ENCODE measurements at regions not wholly inside any gene's neighbourhood (a gene's known extent, or its start where the extent isn't known, plus 50 kb on each side); places are given as distances from the start of the nearest gene placed in this dataset.

DNA sequence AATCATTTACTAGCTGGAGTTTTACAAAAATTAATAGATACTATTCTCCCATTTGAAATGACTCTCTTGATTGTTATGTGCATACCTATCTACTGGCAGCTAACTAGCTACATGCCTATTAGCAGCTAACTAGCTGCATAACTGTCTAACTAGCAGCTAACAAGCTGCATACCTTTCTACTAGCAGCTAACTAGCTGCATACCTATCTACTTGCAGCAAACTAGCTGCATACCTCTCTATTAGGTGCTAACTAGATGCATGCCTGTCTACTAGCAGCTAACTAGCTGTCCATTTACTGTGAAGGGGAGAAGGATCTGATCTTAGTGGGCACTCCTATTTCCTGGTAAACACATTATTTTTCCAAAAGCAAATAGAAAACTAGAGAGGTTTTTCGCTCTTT is 439.4 kb upstream of the PFKP start:
- Histone ChIP-seq H4K20me1 (ENCODE audit: insufficient read depth, poor library complexity, severe bottlenecking) (no peaks in the 10 kb centered on the region), H2AFZ (no peak overlapping the region), H3K4me3 (no peak overlapping the region), H3K9me2 (replicated peaks; ENCODE audit: insufficient read depth) (no peaks in the 10 kb centered on the region), H3K27me3 (no peaks in the 10 kb centered on the region), H3K36me3 (replicated peaks; ENCODE audit: insufficient read depth, low read depth) (no peaks in the 10 kb centered on the region), H3K4me1 (ENCODE audit: insufficient read depth) (no peaks in the 10 kb centered on the region), H3K4me2 (no peak overlapping the region), H3K9me3 (ENCODE audit: low read depth) (no peaks in the 10 kb centered on the region), H3K79me2 (no peaks in the 10 kb centered on the region), H3K27ac (no peak overlapping the region)
- no peak for DNase-seq (ENCODE audit: low spot score)
- TF ChIP-seq, protein P1, sequence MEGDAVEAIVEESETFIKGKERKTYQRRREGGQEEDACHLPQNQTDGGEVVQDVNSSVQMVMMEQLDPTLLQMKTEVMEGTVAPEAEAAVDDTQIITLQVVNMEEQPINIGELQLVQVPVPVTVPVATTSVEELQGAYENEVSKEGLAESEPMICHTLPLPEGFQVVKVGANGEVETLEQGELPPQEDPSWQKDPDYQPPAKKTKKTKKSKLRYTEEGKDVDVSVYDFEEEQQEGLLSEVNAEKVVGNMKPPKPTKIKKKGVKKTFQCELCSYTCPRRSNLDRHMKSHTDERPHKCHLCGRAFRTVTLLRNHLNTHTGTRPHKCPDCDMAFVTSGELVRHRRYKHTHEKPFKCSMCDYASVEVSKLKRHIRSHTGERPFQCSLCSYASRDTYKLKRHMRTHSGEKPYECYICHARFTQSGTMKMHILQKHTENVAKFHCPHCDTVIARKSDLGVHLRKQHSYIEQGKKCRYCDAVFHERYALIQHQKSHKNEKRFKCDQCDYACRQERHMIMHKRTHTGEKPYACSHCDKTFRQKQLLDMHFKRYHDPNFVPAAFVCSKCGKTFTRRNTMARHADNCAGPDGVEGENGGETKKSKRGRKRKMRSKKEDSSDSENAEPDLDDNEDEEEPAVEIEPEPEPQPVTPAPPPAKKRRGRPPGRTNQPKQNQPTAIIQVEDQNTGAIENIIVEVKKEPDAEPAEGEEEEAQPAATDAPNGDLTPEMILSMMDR (IDR thresholded peaks at IDR 0.05; ENCODE audit: poor library complexity) = no peak
- TF ChIP-seq EZH2phosphoT487 (IDR thresholded peaks at IDR 0.05; ENCODE audit: low read depth, severe bottlenecking, unreplicated experiment) = no peak
- no peak for TF ChIP-seq EZH2 (IDR thresholded peaks at IDR 0.05; ENCODE audit: borderline replicate concordance)
- 68% methylated on average over 1 of the region's 1 CpG for WGBS (ENCODE audit: low lambda C conversion rate, missing lambda C conversion rate)

DNA sequence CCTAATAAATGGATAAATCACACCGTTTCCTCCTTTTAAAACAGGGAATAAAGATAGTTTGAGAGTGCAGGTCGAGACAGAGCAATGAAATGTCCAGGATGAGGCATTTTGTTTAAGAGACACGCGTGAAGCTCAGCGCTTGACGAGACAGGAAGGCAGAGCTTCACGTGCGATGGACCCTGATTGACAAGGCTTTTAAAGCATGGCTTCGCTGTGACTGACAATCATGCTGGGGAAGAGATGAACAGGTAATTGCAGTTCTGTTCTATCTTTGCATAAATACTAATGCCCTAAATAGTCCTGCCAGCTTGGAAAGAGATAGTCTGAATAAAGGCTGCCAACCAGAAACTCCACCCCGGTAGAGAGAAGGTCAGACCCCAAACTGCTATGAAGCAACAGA is 442.3 kb upstream of the PFKP start:
- Histone ChIP-seq H3K79me2 (no peaks in the 10 kb centered on the region), H3K36me3 (replicated peaks; ENCODE audit: insufficient read depth, low read depth) (no peaks in the 10 kb centered on the region), H2AFZ (no peak overlapping the region), H4K20me1 (ENCODE audit: insufficient read depth, poor library complexity, severe bottlenecking) (no peaks in the 10 kb centered on the region), H3K4me3 (no peak overlapping the region), H3K4me1 (ENCODE audit: insufficient read depth) (no peaks in the 10 kb centered on the region), H3K27me3 (no peaks in the 10 kb centered on the region), H3K9me2 (replicated peaks; ENCODE audit: insufficient read depth) (no peaks in the 10 kb centered on the region), H3K4me2 (no peak overlapping the region), H3K9me3 (ENCODE audit: low read depth) (no peaks in the 10 kb centered on the region), H3K27ac (no peak overlapping the region)
- DNase-seq (ENCODE audit: low spot score) = no peak
- TF ChIP-seq, protein P1 (IDR thresholded peaks at IDR 0.05; ENCODE audit: poor library complexity) = no peak
- TF ChIP-seq EZH2phosphoT487 (IDR thresholded peaks at IDR 0.05; ENCODE audit: low read depth, severe bottlenecking, unreplicated experiment) = no peak
- TF ChIP-seq EZH2 (IDR thresholded peaks at IDR 0.05; ENCODE audit: borderline replicate concordance) = no peak
- WGBS (ENCODE audit: low lambda C conversion rate, missing lambda C conversion rate) = 97% methylated on average over 10 of the region's 10 CpGs

DNA sequence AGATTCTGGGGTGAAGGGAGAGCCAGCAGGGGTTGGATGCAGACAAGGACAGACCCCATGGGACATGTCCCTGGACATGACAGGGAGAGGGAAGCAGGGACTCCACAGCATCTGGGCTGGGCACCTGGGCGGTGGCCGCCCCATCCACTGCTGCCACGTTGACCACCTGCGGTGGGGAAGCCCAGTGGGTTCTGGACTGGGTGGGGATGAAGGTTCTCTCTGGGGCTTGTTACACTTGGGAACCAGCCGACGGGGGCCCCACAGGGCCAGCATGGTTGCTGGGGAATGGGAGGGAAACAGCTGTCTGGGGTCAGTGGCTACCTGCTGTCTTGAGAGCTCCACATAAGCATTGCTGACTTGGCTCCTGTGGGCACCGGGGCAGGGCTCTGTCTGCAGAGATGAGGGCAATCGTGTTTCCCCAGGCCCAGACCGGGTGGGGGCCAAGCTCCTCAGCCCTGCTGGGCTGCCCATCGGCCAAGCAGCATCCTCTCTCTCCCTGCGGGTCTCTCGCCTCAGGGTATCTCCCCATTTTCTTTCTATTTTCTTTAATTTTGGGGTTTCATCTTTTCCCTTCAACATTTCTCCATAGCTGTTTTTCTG is 443.6 kb upstream of the PFKP start:
- H3K4me1 ChIP-seq (ENCODE audit: insufficient read depth) = no peaks in the 10 kb centered on the region
- H3K4me3 ChIP-seq = no peak overlapping the region
- H3K36me3 ChIP-seq (replicated peaks; ENCODE audit: insufficient read depth, low read depth) = no peaks in the 10 kb centered on the region
- no peak for DNase-seq (ENCODE audit: low spot score)
- no peak overlapping the region for H3K4me2 ChIP-seq
- H4K20me1 ChIP-seq (ENCODE audit: insufficient read depth, poor library complexity, severe bottlenecking) = no peaks in the 10 kb centered on the region
- no peaks in the 10 kb centered on the region for H3K79me2 ChIP-seq
- H3K27ac ChIP-seq = no peak overlapping the region
- H2AFZ ChIP-seq = no peak overlapping the region
- no peaks in the 10 kb centered on the region for H3K9me2 ChIP-seq (replicated peaks; ENCODE audit: insufficient read depth)
- no peaks in the 10 kb centered on the region for H3K9me3 ChIP-seq (ENCODE audit: low read depth)
- H3K27me3 ChIP-seq = no peaks in the 10 kb centered on the region
- 89% methylated on average over 12 of the region's 12 CpGs for WGBS (ENCODE audit: low lambda C conversion rate, missing lambda C conversion rate)
- TF ChIP-seq, protein P1 (IDR thresholded peaks at IDR 0.05; ENCODE audit: poor library complexity) = no peak
- TF ChIP-seq EZH2phosphoT487 (IDR thresholded peaks at IDR 0.05; ENCODE audit: low read depth, severe bottlenecking, unreplicated experiment) (no peak), EZH2 (IDR thresholded peaks at IDR 0.05; ENCODE audit: borderline replicate concordance) (no peak)
